ENCODE measurements at regions not wholly inside any gene's neighbourhood (a gene's known extent, or its start where the extent isn't known, plus 50 kb on each side); places are given as distances from the start of the nearest gene placed in this dataset.

GRCh38 chr20:17840423-17840822, 128.2 kb downstream of the SNX5 start:
- no peak overlapping the region for H3K4me3 Mint-ChIP-seq (ENCODE audit: low read depth)
- H3K9me3 Mint-ChIP-seq (ENCODE audit: low read depth): no peaks in the 10 kb centered on the region
- no peak for DNase-seq (ENCODE audit: low spot score, unreplicated experiment)
- no peak overlapping the region for H3K27ac Mint-ChIP-seq
- no peak for TF ChIP-seq CTCF (IDR thresholded peaks at IDR 0.05; ENCODE audit: unreplicated experiment)
- H3K36me3 Mint-ChIP-seq (ENCODE audit: insufficient read depth): no peaks in the 10 kb centered on the region
- no peaks in the 10 kb centered on the region for H3K4me1 Mint-ChIP-seq (ENCODE audit: low read depth)
- peaks cover 11% of the 10 kb centered on the region for H3K27me3 Mint-ChIP-seq

- Mint-ChIP-seq H3K27me3 (peaks cover 11% of the 10 kb centered on the region), H3K4me1 (ENCODE audit: low read depth) (no peaks in the 10 kb centered on the region), H3K4me3 (ENCODE audit: low read depth) (no peak overlapping the region), H3K36me3 (ENCODE audit: insufficient read depth) (no peaks in the 10 kb centered on the region), H3K9me3 (ENCODE audit: low read depth) (no peaks in the 10 kb centered on the region), H3K27ac (no peak overlapping the region)
- no peak for TF ChIP-seq CTCF (IDR thresholded peaks at IDR 0.05; ENCODE audit: unreplicated experiment)
- DNase-seq (ENCODE audit: low spot score, unreplicated experiment): no peak
Measured at GRCh38 chr20:17838921-17839320, 129.7 kb downstream of the SNX5 start.

GRCh38 chr20:17837179-17837578, 131.4 kb downstream of the SNX5 start:
- Mint-ChIP-seq H3K4me1 (ENCODE audit: low read depth) (no peaks in the 10 kb centered on the region), H3K9me3 (ENCODE audit: low read depth) (no peaks in the 10 kb centered on the region), H3K27me3 (peaks cover 10% of the 10 kb centered on the region), H3K4me3 (ENCODE audit: low read depth) (no peak overlapping the region), H3K27ac (no peak overlapping the region), H3K36me3 (ENCODE audit: insufficient read depth) (no peaks in the 10 kb centered on the region)
- TF ChIP-seq CTCF (IDR thresholded peaks at IDR 0.05; ENCODE audit: unreplicated experiment): no peak
- no peak for DNase-seq (ENCODE audit: low spot score, unreplicated experiment)

GRCh38 chr20:17836303-17836861, 132.2 kb downstream of the SNX5 start:
- no peak for TF ChIP-seq CTCF (IDR thresholded peaks at IDR 0.05; ENCODE audit: unreplicated experiment)
- H3K36me3 Mint-ChIP-seq (ENCODE audit: insufficient read depth): no peaks in the 10 kb centered on the region
- H3K4me1 Mint-ChIP-seq (ENCODE audit: low read depth): no peaks in the 10 kb centered on the region
- no peak for DNase-seq (ENCODE audit: low spot score, unreplicated experiment)
- no peak overlapping the region for H3K27ac Mint-ChIP-seq
- no peaks in the 10 kb centered on the region for H3K9me3 Mint-ChIP-seq (ENCODE audit: low read depth)
- peaks cover 8% of the 10 kb centered on the region for H3K27me3 Mint-ChIP-seq
- H3K4me3 Mint-ChIP-seq (ENCODE audit: low read depth): no peak overlapping the region

- no peak for TF ChIP-seq CTCF (IDR thresholded peaks at IDR 0.05; ENCODE audit: unreplicated experiment)
- no peak for DNase-seq (ENCODE audit: low spot score, unreplicated experiment)
- Mint-ChIP-seq H3K4me1 (ENCODE audit: low read depth) (no peaks in the 10 kb centered on the region), H3K27ac (no peak overlapping the region), H3K27me3 (peaks cover 6% of the 10 kb centered on the region), H3K36me3 (ENCODE audit: insufficient read depth) (no peaks in the 10 kb centered on the region), H3K4me3 (ENCODE audit: low read depth) (no peak overlapping the region), H3K9me3 (ENCODE audit: low read depth) (no peaks in the 10 kb centered on the region)
Measured at GRCh38 chr20:17835934-17836300, 132.7 kb downstream of the SNX5 start.
